PC-3 (cell line): ENCODE measurements at regions not wholly inside any gene's neighbourhood (a gene's known extent, or its start where the extent isn't known, plus 50 kb on each side); places are given as distances from the start of the nearest gene placed in this dataset.

Experiments used
- EZH2phosphoT487 ChIP-seq: fragments of 300-600 bp; sonication (generic); IDR thresholded peaks from 2 replicates; pipeline ENCODE4 v1.6.1; 2018; ENCODE audit warnings: mild to moderate bottlenecking, antibody characterized with exemption, low read length, borderline replicate concordance
- TF ChIP-seq, protein P1 (sequence below): fragments of 300-600 bp; sonication (generic); conservative IDR thresholded peaks from 2 replicates; pipeline ENCODE4 v1.5.1; 2017; ENCODE audit warnings: antibody characterized with exemption, low read depth, mild to moderate bottlenecking, low read length

- TF ChIP-seq EZH2phosphoT487, result no peak
- TF ChIP-seq, protein P1, sequence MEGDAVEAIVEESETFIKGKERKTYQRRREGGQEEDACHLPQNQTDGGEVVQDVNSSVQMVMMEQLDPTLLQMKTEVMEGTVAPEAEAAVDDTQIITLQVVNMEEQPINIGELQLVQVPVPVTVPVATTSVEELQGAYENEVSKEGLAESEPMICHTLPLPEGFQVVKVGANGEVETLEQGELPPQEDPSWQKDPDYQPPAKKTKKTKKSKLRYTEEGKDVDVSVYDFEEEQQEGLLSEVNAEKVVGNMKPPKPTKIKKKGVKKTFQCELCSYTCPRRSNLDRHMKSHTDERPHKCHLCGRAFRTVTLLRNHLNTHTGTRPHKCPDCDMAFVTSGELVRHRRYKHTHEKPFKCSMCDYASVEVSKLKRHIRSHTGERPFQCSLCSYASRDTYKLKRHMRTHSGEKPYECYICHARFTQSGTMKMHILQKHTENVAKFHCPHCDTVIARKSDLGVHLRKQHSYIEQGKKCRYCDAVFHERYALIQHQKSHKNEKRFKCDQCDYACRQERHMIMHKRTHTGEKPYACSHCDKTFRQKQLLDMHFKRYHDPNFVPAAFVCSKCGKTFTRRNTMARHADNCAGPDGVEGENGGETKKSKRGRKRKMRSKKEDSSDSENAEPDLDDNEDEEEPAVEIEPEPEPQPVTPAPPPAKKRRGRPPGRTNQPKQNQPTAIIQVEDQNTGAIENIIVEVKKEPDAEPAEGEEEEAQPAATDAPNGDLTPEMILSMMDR, result no peak
These were observed 1282.3 kb upstream of the FLRT2 start for GRCh38 chr14:84247693-84248092.
